ENCODE measurements at regions not wholly inside any gene's neighbourhood (a gene's known extent, or its start where the extent isn't known, plus 50 kb on each side); places are given as distances from the start of the nearest gene placed in this dataset.

DNA sequence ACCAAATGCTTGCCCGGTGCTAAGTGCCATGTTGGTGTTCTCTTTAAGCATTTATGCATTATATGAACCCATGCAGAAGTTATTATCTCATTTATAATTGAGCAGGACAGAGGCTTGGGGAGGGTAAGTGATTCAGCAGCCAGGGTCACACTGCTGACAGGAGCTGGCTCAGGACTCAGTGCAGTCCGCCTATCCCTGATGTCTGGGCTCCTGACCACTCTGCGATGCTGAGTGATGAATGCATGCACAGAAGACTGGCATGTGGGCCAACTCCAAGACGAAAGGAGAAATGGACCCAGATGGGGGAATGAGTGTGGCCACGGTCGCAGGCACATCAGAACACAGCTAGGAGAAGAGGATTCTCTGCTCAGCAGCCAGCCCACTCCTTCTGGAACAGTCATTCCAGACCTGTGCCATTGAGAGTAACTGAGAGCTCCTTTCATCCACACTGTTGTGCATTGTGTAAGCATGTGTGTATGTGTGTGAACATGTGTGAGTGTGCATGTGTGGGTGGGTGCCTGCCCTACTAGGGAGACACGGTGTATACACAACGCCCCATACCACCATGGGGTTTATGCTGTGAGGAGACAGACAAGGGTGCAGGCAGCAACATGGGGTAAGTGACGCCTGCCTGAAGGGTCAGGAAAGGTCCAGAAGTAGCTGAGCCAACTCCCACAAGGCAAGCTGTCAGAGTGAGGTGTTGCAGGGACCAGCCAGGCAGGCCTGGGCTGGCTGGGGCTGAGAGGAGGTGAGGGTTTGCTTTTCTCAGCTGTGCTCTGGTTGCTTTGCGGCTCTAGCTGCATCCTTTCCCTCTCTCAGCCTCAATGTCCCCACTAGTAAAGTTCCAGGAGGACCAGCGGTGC is 97.8 kb upstream of the PMEPA1 start:
- DNase-seq: no peak
- Histone ChIP-seq H3K36me3 (no peaks in the 10 kb centered on the region), H3K4me3 (no peak overlapping the region), H3K27me3 (no peaks in the 10 kb centered on the region), H3K9me3 (no peaks in the 10 kb centered on the region)

DNA sequence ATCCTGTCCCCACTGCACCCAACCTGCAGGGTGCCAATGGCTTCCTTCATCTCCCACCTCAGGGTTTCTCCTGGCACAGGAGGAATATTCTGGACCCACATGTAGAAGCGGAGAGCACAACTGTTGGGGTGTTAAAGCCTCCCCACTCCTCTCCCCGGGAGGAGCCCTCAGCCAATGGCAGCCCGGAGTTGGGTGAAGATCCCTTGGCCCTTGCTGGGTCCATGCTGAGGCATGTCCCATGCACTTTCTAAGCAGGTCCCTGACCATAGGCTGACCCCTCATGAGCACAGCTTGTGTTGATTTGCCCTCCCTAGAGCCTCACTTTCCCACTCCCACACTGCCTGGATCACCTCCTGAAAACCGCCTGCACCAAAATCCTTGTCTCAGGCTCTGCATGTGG is 97.2 kb upstream of the PMEPA1 start:
- Histone ChIP-seq H3K9me3 (no peaks in the 10 kb centered on the region), H3K4me3 (no peak overlapping the region), H3K27me3 (no peaks in the 10 kb centered on the region), H3K36me3 (no peaks in the 10 kb centered on the region)
- DNase-seq: no peak

DNA sequence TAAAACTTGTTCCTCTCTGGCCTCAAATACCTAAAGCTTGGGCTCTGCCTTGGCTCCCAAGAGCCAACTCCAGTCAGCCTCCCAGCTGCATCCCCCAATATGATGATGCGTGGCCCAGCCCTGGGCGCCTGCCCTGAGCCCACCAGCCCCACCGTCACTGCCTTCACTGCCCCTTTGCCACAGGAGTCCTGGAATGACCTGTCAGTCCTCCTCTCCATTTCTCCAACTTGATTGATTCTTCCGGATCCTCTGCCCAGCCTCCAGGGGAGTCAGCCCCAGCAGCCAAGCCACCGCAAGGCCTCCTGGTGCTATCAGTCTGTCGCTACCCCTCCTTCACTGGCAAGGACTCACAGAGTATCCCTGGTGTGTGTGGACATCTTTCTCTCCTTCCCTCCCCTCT is 96.7 kb upstream of the PMEPA1 start:
- H3K4me3 ChIP-seq: no peak overlapping the region
- H3K27me3 ChIP-seq: no peaks in the 10 kb centered on the region
- H3K9me3 ChIP-seq: no peaks in the 10 kb centered on the region
- no peak for DNase-seq
- no peaks in the 10 kb centered on the region for H3K36me3 ChIP-seq

DNA sequence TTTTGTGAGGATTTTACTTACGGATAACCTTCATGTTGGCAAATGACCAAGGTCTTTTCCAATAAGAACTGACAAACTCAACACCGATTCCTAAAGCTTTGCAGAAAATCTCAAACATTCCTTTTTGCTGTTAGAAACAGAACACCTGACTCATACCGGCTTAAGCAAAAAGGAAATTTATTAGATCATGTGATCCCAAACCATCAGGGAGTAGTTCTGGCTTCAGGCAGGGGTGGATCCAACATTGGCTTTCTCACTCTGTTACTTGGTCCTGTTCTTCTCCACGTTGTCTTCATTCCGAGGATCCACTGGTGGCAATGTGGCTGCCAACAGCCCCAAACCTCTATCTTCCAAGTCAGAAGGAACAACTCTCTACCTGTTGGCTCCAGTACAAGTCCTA is 95.9 kb upstream of the PMEPA1 start:
- no peak for DNase-seq

DNA sequence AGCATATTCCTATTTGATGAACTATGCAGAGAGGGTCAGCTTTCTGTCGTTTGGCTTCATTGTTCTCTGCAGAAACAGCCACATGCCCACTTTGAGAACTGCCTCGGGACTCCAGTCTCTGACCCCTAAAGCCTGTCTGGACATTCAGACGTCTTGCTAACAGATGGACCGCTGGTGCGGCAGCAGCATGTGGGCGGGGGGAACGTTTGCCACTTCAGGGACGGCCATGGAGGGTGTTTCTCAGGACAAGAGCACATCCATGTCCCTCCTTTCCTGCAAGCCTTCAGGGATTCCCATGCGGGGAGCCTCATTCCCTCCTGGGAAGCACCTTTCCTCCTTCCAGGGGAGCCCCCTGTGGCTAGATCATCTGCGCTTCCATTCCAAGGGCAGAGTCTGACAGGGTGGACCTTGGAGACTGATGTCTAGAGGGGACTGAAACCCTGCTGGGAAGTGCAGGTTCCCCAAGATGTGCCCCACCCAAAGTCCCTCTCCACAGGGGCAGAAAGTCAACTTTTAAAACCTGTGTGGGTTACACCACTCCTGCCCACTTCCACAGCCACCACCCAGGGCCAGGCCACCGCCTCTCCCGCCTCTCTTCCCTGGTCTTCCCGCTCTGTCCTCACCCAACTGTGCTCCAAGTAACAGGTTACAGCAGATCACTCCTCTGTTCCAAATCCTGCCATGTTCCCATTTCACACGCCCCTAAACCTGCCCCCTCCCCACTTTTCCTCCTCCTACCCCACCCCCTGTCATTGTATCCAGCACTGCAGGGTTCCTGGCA is 94.8 kb upstream of the PMEPA1 start:
- no peaks in the 10 kb centered on the region for H3K36me3 ChIP-seq
- H3K9me3 ChIP-seq: no peaks in the 10 kb centered on the region
- DNase-seq: no peak

More for the DNA sequence above, 95.9 kb upstream of the PMEPA1 start:
- Histone ChIP-seq H3K9me3 (no peaks in the 10 kb centered on the region), H3K27me3 (no peaks in the 10 kb centered on the region), H3K36me3 (no peaks in the 10 kb centered on the region), H3K4me3 (no peak overlapping the region)

DNA sequence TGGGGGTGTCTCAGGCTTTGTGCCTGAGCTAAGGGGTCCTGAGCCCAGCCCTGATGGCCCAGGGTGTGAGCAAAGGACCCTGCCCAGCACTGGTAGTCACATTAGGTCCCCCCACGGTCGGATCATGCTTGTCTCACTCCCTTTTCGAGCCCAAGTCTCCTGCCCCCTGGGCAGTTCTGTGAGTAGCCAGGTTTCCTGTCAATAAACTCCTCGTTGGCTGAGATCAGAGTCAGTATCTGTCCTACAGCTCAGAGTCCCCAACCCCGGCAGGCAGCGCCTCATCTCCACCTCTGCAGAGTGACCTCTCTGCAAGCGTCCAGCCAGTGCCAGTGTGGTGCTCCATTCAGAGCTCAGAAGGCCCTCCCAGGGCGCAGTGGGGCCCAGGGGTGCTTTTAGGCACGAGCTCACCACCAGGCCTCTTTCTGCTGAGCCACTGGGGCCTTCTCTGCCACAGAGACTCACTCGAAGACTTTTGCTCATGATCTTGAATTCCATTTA is 93.7 kb upstream of the PMEPA1 start:
- no peaks in the 10 kb centered on the region for H3K36me3 ChIP-seq
- DNase-seq: no peak
- no peaks in the 10 kb centered on the region for H3K9me3 ChIP-seq
- no peak overlapping the region for H3K4me3 ChIP-seq
- no peaks in the 10 kb centered on the region for H3K27me3 ChIP-seq

More for the DNA sequence above, 94.8 kb upstream of the PMEPA1 start:
- no peak overlapping the region for H3K4me3 ChIP-seq
- no peaks in the 10 kb centered on the region for H3K27me3 ChIP-seq

DNA sequence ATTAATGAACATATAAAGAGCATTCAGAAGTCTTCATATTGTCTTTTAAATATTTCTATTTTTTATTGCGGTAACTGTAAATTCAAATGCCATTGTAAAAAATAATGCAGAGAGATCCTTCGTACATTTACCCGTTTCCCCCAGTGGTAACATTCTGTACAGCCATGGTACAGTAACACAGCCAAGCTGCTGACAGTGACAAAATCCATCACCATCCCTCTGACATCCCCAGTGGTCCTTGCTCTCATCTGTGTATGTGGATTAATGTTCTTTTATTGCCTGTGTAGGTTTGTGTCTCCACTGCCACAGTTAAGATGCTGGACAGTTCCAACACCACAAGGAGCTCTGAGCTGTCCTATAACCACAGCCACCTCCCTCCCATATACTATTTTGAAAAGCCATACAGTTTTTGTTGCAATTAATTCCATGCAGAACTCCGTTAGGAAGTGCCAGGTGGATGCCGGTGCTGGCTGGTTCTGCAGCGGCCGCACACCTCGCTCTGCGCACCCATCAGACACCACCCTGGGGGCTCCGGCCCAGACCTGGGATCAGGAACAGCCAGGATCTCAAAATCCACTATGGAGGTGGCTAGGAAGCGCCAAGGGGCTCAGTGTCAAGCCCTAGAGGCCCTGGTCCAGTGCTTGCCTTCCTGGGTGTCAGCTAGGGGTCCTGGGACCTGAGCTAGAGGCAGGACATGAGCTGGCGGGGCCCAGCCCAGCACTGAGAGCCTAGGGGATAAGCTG is 93.1 kb upstream of the PMEPA1 start:
- no peaks in the 10 kb centered on the region for H3K36me3 ChIP-seq
- DNase-seq: no peak
- H3K9me3 ChIP-seq: no peaks in the 10 kb centered on the region
- no peaks in the 10 kb centered on the region for H3K27me3 ChIP-seq
- no peak overlapping the region for H3K4me3 ChIP-seq

DNA sequence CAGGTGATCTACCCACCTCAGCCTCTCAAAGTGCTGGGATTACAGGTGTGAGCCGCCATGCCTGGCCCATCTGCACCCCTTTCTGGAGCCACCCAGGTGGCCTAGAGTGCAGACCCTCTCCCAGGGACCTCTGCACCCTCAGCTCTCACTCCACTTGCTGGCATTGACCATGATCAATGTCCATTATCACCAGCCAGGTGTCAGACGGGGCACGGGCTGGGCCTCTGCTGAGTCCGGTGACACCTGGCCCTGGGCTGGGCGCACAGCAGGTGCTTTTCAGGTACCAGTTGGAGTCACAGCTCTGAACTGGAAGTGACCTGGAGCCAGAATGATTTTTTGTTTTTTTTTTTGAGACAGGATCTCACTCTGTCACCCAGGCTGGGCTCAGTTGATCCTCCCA is 91.8 kb upstream of the PMEPA1 start:
- Histone ChIP-seq H3K27me3 (no peaks in the 10 kb centered on the region), H3K4me3 (no peak overlapping the region), H3K36me3 (no peaks in the 10 kb centered on the region), H3K9me3 (no peaks in the 10 kb centered on the region)
- DNase-seq: no peak

DNA sequence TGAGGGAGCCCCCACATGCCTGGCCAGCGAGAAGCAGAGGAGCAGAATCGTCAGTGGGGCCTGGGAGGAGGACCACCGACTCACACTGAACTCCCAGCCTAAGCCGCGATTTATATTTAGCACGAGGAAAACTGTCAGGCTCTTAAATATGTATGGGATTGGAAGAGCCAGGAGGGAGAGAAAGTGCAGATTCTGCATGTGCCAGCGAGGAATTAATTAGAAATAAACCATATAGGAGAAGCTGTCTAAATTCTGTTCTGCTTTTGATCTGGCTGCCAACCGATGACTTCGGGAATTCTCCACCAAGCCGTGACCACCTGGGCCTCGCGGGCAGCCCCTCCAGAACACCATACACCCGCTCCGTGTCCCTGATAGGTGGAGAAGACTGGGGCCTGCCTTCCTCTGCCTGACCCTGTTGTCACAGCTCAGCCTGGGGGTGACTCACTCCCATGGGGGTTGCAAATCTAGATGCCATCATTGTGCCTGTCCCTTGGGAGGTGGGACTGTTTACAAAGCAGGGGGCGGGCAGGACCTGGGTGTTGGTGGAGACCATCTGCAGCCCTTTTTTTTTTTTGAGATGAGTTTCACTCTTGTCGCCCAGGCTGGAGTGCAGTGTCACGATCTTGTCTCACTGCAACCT is 91.1 kb upstream of the PMEPA1 start:
- H3K4me3 ChIP-seq: no peak overlapping the region
- H3K36me3 ChIP-seq: no peaks in the 10 kb centered on the region
- no peak for DNase-seq
- H3K9me3 ChIP-seq: no peaks in the 10 kb centered on the region
- no peaks in the 10 kb centered on the region for H3K27me3 ChIP-seq

DNA sequence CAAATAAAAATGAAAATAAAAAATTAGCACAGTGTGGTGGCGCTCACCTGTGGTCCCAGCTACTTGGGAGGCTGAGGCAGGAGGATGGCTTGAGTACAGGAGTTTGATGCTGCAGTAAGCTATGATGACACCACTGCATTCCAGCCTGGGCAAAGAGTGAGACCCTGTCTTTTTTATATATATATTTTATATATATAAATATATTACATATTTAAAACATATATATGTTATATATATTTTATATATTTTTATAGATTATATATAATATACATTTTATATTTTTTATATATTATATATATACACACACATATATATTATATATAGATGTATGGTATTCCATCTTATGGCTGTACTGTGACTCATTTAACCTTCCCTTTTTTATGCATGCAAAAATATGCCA is 87.6 kb upstream of the PMEPA1 start:
- Histone ChIP-seq H3K9me3 (no peaks in the 10 kb centered on the region), H3K4me3 (no peak overlapping the region), H3K36me3 (no peaks in the 10 kb centered on the region), H3K27me3 (no peaks in the 10 kb centered on the region)
- no peak for DNase-seq

DNA sequence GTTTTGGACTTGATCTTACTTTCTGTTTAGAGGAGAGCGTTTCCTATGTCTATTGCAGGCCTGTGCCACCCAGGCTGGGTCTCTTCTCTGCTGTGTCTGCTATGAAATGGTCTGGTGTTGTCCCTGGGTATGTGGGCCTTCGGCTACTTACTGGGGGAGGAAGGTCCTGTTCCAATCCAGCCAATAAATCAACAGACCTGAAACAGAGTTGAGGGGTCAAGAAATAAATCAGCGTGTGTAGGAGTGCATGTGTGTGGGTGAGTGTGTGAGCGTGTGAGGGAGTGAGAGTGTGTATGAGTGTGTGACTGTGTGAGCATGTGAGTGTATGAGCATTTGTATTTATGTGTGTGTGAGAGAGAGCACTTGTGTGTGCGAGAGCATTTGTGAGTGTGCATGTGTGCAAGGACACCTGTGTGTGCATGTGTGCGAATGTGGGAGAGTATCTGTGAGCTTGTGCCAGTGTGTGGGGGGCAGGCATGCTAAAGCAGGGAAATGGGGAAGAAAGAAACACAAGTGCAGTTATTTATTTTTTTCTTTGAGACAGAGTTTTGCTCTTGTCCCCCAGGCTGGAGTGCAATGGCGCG is 86.3 kb upstream of the PMEPA1 start:
- no peak for DNase-seq

DNA sequence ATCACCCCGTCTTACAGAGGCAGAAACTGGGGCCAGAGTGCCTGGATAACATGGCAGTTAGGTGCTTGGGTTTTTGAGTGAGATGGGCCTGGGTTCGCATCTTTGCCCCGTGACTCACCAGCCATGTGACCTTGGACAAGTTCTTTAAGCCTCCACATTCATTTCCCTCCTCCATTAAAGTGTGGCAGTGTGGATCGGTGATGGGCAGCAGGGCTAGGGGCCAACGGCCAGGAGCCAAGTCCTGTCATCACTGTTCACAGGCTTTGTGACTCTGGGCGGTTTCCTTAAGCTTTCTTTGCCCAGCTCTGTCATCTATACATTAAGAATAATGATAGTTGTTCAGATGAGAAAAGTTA is 85.5 kb upstream of the PMEPA1 start:
- Histone ChIP-seq H3K4me3 (no peak overlapping the region), H3K27me3 (no peaks in the 10 kb centered on the region), H3K36me3 (no peaks in the 10 kb centered on the region), H3K9me3 (no peaks in the 10 kb centered on the region)
- peak; percentile 85 for DNase-seq

More for the DNA sequence above, 86.3 kb upstream of the PMEPA1 start:
- H3K4me3 ChIP-seq: no peak overlapping the region
- no peaks in the 10 kb centered on the region for H3K27me3 ChIP-seq
- H3K36me3 ChIP-seq: no peaks in the 10 kb centered on the region
- no peaks in the 10 kb centered on the region for H3K9me3 ChIP-seq

DNA sequence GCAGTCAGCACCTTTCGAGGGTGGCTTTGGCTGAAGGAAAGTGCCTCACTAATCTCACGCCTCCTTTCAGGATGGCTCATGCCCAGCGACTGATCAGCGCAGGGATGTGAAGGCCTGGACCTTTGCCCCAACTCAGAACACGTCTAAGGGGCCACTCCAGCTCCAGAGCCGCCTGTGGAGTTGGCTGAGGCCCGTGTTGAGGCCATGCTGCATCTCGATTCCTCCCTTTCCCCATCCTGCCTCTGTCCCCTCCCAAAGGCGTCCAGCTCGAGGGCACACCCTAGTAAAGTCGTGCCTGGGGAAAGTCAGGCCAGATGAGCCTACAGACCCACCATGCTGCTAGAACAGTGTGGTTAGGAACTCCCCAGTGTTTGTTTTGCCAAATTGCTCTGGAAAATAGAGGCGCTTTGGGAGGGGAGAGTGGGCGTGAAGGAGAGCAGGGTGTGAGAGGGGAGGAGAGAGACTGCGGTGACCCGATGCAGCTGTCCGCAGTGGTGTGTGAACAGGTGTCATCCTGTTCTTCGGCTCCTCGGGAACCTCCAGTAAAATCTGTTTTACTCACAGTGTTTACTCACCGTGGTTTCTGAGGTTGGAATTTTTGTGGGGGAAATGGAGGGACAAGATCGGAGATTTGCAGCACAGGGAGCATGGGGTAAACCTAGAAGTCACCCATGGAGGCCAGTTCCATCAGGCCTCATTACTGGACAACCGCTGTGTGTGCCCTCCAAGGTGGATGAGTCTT is 85.0 kb upstream of the PMEPA1 start:
- H3K4me3 ChIP-seq: no peak overlapping the region
- no peaks in the 10 kb centered on the region for H3K27me3 ChIP-seq
- no peaks in the 10 kb centered on the region for H3K9me3 ChIP-seq
- DNase-seq: no peak
- no peaks in the 10 kb centered on the region for H3K36me3 ChIP-seq

DNA sequence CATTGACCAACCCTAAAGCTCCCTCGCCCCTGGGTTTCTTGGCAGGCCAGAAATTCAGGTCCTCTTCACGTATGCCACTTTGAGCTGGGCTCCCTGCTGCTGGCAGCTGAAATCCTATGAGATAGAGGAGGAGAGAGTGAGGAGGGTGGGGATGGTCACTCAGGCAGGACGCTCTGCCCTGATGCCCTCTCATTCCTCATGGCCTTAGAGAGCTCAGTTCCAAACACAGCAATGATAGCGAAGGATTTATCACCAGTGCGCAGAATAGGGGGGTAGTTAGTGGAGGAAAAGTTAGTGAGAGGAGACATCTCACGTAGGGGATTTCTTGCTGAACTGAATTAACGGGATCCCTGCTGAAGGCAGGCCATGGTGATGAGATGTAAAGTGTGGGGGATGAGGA is 84.2 kb upstream of the PMEPA1 start:
- Histone ChIP-seq H3K4me3 (no peak overlapping the region), H3K27me3 (no peaks in the 10 kb centered on the region), H3K36me3 (no peaks in the 10 kb centered on the region), H3K9me3 (no peaks in the 10 kb centered on the region)
- DNase-seq: no peak

DNA sequence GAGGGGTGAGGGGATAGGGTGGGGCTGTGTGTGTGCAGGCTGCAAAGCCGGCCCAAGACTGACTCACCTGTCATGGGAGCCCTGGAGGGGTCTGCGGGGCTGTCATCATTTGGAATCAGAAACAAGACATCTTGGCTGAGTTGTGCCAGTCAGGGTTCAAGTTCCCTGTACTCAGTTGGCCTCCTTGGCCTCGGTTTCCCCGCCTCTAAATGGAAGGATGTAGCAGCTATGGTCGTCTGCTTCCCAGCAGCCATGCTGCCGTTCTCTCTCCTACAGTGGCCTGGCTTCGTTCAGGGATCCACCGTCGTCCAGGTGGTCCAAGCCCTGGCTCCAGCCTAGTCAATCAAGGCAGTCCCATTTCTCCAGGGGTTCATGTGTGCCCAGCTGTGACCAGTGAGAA is 83.6 kb upstream of the PMEPA1 start:
- Histone ChIP-seq H3K27me3 (no peaks in the 10 kb centered on the region), H3K36me3 (no peaks in the 10 kb centered on the region), H3K9me3 (no peaks in the 10 kb centered on the region), H3K4me3 (no peak overlapping the region)
- DNase-seq: no peak
